ENCODE measurements at regions not wholly inside any gene's neighbourhood (a gene's known extent, or its start where the extent isn't known, plus 50 kb on each side); places are given as distances from the start of the nearest gene placed in this dataset.
"Not testable (repeated sequence)": the region's sequence is repeated elsewhere in the genome, so short reads cannot be mapped to it uniquely, and the experiment has no call there.

GRCh38 chr3:177709470-177709869 lies 512.2 kb upstream of the TBL1XR1 start:
- not testable (repeated sequence) for H3K9ac ChIP-seq (ENCODE audit: low read depth, low read length); H3K4me3 ChIP-seq (ENCODE audit: low read length)

GRCh38 chr3:177710506-177710905 lies 513.2 kb upstream of the TBL1XR1 start:
- Histone ChIP-seq H3K9me3 (ENCODE audit: insufficient read depth, low read depth, low read length) (no peaks in the 10 kb centered on the region), H3K27me3 (ENCODE audit: insufficient read depth, low read length) (no peaks in the 10 kb centered on the region), H3K9ac (ENCODE audit: low read depth, low read length) (no peak overlapping the region), H3K4me3 (ENCODE audit: low read length) (no peak overlapping the region), H3K36me3 (ENCODE audit: insufficient read depth, low read length) (no peaks in the 10 kb centered on the region), H3K27ac (ENCODE audit: low read depth, low read length) (no peak overlapping the region), H3K4me1 (ENCODE audit: insufficient read depth, low read length) (peaks cover 7% of the 10 kb centered on the region)

More at GRCh38 chr3:177709470-177709869, 512.2 kb upstream of the TBL1XR1 start:
- H3K4me1 ChIP-seq (ENCODE audit: insufficient read depth, low read length); H3K36me3 ChIP-seq (ENCODE audit: insufficient read depth, low read length); H3K27me3 ChIP-seq (ENCODE audit: insufficient read depth, low read length); H3K9me3 ChIP-seq (ENCODE audit: insufficient read depth, low read depth, low read length); H3K27ac ChIP-seq (ENCODE audit: low read depth, low read length): not testable (repeated sequence)
- WGBS: 95% methylated on average over 5 of the region's 7 CpGs

- Histone ChIP-seq H3K36me3 (ENCODE audit: insufficient read depth, low read length) (no peaks in the 10 kb centered on the region), H3K4me3 (ENCODE audit: low read length) (no peak overlapping the region), H3K27ac (ENCODE audit: low read depth, low read length) (no peak overlapping the region), H3K9me3 (ENCODE audit: insufficient read depth, low read depth, low read length) (no peaks in the 10 kb centered on the region), H3K27me3 (ENCODE audit: insufficient read depth, low read length) (no peaks in the 10 kb centered on the region), H3K9ac (ENCODE audit: low read depth, low read length) (no peak overlapping the region), H3K4me1 (ENCODE audit: insufficient read depth, low read length) (peaks cover 7% of the 10 kb centered on the region)
- 83% methylated on average over 4 of the region's 4 CpGs for WGBS
These were observed 514.4 kb upstream of the TBL1XR1 start for GRCh38 chr3:177711637-177712036.

- 85% methylated on average over 3 of the region's 3 CpGs for WGBS
- H3K9ac ChIP-seq (ENCODE audit: low read depth, low read length): no peak overlapping the region
- no peak overlapping the region for H3K4me3 ChIP-seq (ENCODE audit: low read length)
- no peaks in the 10 kb centered on the region for H3K27me3 ChIP-seq (ENCODE audit: insufficient read depth, low read length)
- H3K4me1 ChIP-seq (ENCODE audit: insufficient read depth, low read length): peaks cover 7% of the 10 kb centered on the region
- H3K9me3 ChIP-seq (ENCODE audit: insufficient read depth, low read depth, low read length): no peaks in the 10 kb centered on the region
- H3K36me3 ChIP-seq (ENCODE audit: insufficient read depth, low read length): no peaks in the 10 kb centered on the region
- no peak overlapping the region for H3K27ac ChIP-seq (ENCODE audit: low read depth, low read length)
These were observed 516.9 kb upstream of the TBL1XR1 start for GRCh38 chr3:177713928-177714900.

- H3K9ac ChIP-seq (ENCODE audit: low read depth, low read length): no peak overlapping the region
- H3K4me1 ChIP-seq (ENCODE audit: insufficient read depth, low read length): peaks cover 7% of the 10 kb centered on the region
- no peak overlapping the region for H3K4me3 ChIP-seq (ENCODE audit: low read length)
- 77% methylated on average over 1 of the region's 3 CpGs for WGBS
- no peaks in the 10 kb centered on the region for H3K27me3 ChIP-seq (ENCODE audit: insufficient read depth, low read length)
- H3K27ac ChIP-seq (ENCODE audit: low read depth, low read length): no peak overlapping the region
- no peaks in the 10 kb centered on the region for H3K36me3 ChIP-seq (ENCODE audit: insufficient read depth, low read length)
- H3K9me3 ChIP-seq (ENCODE audit: insufficient read depth, low read depth, low read length): no peaks in the 10 kb centered on the region
These were observed 517.7 kb upstream of the TBL1XR1 start for GRCh38 chr3:177714945-177715344.

- no peaks in the 10 kb centered on the region for H3K9me3 ChIP-seq (ENCODE audit: insufficient read depth, low read depth, low read length)
- WGBS: 85% methylated on average over 3 of the region's 3 CpGs
These were observed 518.7 kb upstream of the TBL1XR1 start for GRCh38 chr3:177715980-177716379.

GRCh38 chr3:177720927-177721326 lies 523.6 kb upstream of the TBL1XR1 start:
- not testable (repeated sequence) for H3K4me3 ChIP-seq (ENCODE audit: low read length); H3K9ac ChIP-seq (ENCODE audit: low read depth, low read length); H3K4me1 ChIP-seq (ENCODE audit: insufficient read depth, low read length); H3K27ac ChIP-seq (ENCODE audit: low read depth, low read length); H3K36me3 ChIP-seq (ENCODE audit: insufficient read depth, low read length); H3K9me3 ChIP-seq (ENCODE audit: insufficient read depth, low read depth, low read length); H3K27me3 ChIP-seq (ENCODE audit: insufficient read depth, low read length)
- 100% methylated on average over 1 of the region's 3 CpGs for WGBS

More at GRCh38 chr3:177715980-177716379, 518.7 kb upstream of the TBL1XR1 start:
- H3K27me3 ChIP-seq (ENCODE audit: insufficient read depth, low read length): no peaks in the 10 kb centered on the region
- no peak overlapping the region for H3K27ac ChIP-seq (ENCODE audit: low read depth, low read length)
- no peaks in the 10 kb centered on the region for H3K36me3 ChIP-seq (ENCODE audit: insufficient read depth, low read length)
- H3K4me3 ChIP-seq (ENCODE audit: low read length): no peak overlapping the region
- peaks cover 7% of the 10 kb centered on the region for H3K4me1 ChIP-seq (ENCODE audit: insufficient read depth, low read length)
- H3K9ac ChIP-seq (ENCODE audit: low read depth, low read length): no peak overlapping the region

- Histone ChIP-seq H3K36me3 (ENCODE audit: insufficient read depth, low read length) (no peaks in the 10 kb centered on the region), H3K27ac (ENCODE audit: low read depth, low read length) (no peak overlapping the region), H3K9me3 (ENCODE audit: insufficient read depth, low read depth, low read length) (no peaks in the 10 kb centered on the region), H3K27me3 (ENCODE audit: insufficient read depth, low read length) (no peaks in the 10 kb centered on the region), H3K4me3 (ENCODE audit: low read length) (no peak overlapping the region), H3K9ac (ENCODE audit: low read depth, low read length) (no peak overlapping the region), H3K4me1 (ENCODE audit: insufficient read depth, low read length) (no peaks in the 10 kb centered on the region)
- WGBS: 99% methylated on average over 2 of the region's 3 CpGs
These were observed 524.8 kb upstream of the TBL1XR1 start for GRCh38 chr3:177721864-177722785.

- no peak overlapping the region for H3K27ac ChIP-seq (ENCODE audit: low read depth, low read length)
- no peaks in the 10 kb centered on the region for H3K36me3 ChIP-seq (ENCODE audit: insufficient read depth, low read length)
- no peaks in the 10 kb centered on the region for H3K4me1 ChIP-seq (ENCODE audit: insufficient read depth, low read length)
- 91% methylated on average over 6 of the region's 6 CpGs for WGBS
- no peak overlapping the region for H3K9ac ChIP-seq (ENCODE audit: low read depth, low read length)
- H3K27me3 ChIP-seq (ENCODE audit: insufficient read depth, low read length): no peaks in the 10 kb centered on the region
- H3K9me3 ChIP-seq (ENCODE audit: insufficient read depth, low read depth, low read length): no peaks in the 10 kb centered on the region
- H3K4me3 ChIP-seq (ENCODE audit: low read length): no peak overlapping the region
These were observed 526.8 kb upstream of the TBL1XR1 start for GRCh38 chr3:177724020-177724638.

GRCh38 chr3:177725165-177725564 lies 527.9 kb upstream of the TBL1XR1 start:
- Histone ChIP-seq H3K9me3 (ENCODE audit: insufficient read depth, low read depth, low read length) (no peaks in the 10 kb centered on the region), H3K4me1 (ENCODE audit: insufficient read depth, low read length) (peaks cover 8% of the 10 kb centered on the region), H3K4me3 (ENCODE audit: low read length) (no peak overlapping the region), H3K9ac (ENCODE audit: low read depth, low read length) (no peak overlapping the region), H3K27me3 (ENCODE audit: insufficient read depth, low read length) (no peaks in the 10 kb centered on the region), H3K36me3 (ENCODE audit: insufficient read depth, low read length) (no peaks in the 10 kb centered on the region), H3K27ac (ENCODE audit: low read depth, low read length) (no peak overlapping the region)
- 95% methylated on average over 1 of the region's 1 CpG for WGBS

- H3K9ac ChIP-seq (ENCODE audit: low read depth, low read length): no peak overlapping the region
- no peaks in the 10 kb centered on the region for H3K9me3 ChIP-seq (ENCODE audit: insufficient read depth, low read depth, low read length)
- peaks cover 20% of the 10 kb centered on the region for H3K4me1 ChIP-seq (ENCODE audit: insufficient read depth, low read length)
- no peak overlapping the region for H3K4me3 ChIP-seq (ENCODE audit: low read length)
- no peak overlapping the region for H3K27ac ChIP-seq (ENCODE audit: low read depth, low read length)
- H3K36me3 ChIP-seq (ENCODE audit: insufficient read depth, low read length): no peaks in the 10 kb centered on the region
- H3K27me3 ChIP-seq (ENCODE audit: insufficient read depth, low read length): no peaks in the 10 kb centered on the region
- 97% methylated on average over 3 of the region's 3 CpGs for WGBS
These were observed 529.5 kb upstream of the TBL1XR1 start for GRCh38 chr3:177726807-177727206.

Data from HUES64 (cell line).